H1 (cell line): ENCODE measurements at regions not wholly inside any gene's neighbourhood (a gene's known extent, or its start where the extent isn't known, plus 50 kb on each side); places are given as distances from the start of the nearest gene placed in this dataset.

Source experiments
- CTCF ChIA-PET: fragments of 300-600 bp; sonication (Branson Sonifier 250); formaldehyde crosslinking; loops from one replicate; lab custom pipeline; 2021; ENCODE audit not compliant: partially characterized antibody; lab: Charles Lee
- POLR2A ChIA-PET: fragments of 300-600 bp; sonication (Branson Sonifier 250); formaldehyde crosslinking; loops from one replicate; lab custom pipeline; 2021; ENCODE audit warnings: inconsistent platforms; ENCODE audit not compliant: partially characterized antibody; lab: Charles Lee
- DNase-seq, 2 experiments: peaks; one replicate each; pipeline versions ENCODE4 v3.0.0 to v3.0.0-alpha.2; 2010 to 2022; ENCODE audit warnings: low spot score in 2 of 2, low read depth in 1 of 2, mixed read lengths in 1 of 2
- FAIRE-seq: peaks from 2 replicates; lab custom pipeline; 2011; peaks lifted over from hg19 to GRCh38; lab: Jason Lieb, UNC
- H2AFZ ChIP-seq: 2 replicates; pipeline ENCODE4 v1.8.1; 2012; ENCODE audit warnings: low read length, inconsistent platforms
- H2AK5ac ChIP-seq: 2 replicates; pipeline ENCODE4 v1.6.1; 2013; ENCODE audit warnings: low read depth, low read length
- H2BK120ac ChIP-seq: replicated peaks from 2 replicates; pipeline ENCODE3; 2013; ENCODE audit warnings: low read depth, low read length, inconsistent platforms
- H2BK12ac ChIP-seq: 2 replicates; pipeline ENCODE4 v1.6.1; 2013; ENCODE audit warnings: low read depth, low read length
- H2BK15ac ChIP-seq: 2 replicates; pipeline ENCODE4 v1.6.1; 2013; ENCODE audit warnings: low read length
- H2BK20ac ChIP-seq: 2 replicates; pipeline ENCODE4 v1.6.1; 2013; ENCODE audit warnings: low read length
- H2BK5ac ChIP-seq: 2 replicates; pipeline ENCODE4 v1.6.1; 2013; ENCODE audit warnings: low read depth, low read length
- H3K14ac ChIP-seq: 2 replicates; pipeline ENCODE4 v1.6.1; 2013; ENCODE audit warnings: inconsistent platforms; ENCODE audit not compliant: insufficient read length
- H3K18ac ChIP-seq: 2 replicates; pipeline ENCODE4 v1.6.1; 2013; ENCODE audit warnings: low read length; ENCODE audit errors: extremely low read depth
- H3K23ac ChIP-seq: 2 replicates; pipeline ENCODE4 v1.6.1; 2013; ENCODE audit warnings: inconsistent platforms; ENCODE audit not compliant: insufficient read length
- H3K23me2 ChIP-seq: 2 replicates; pipeline ENCODE4 v1.6.1; 2013; ENCODE audit warnings: low read depth, low read length
- H3K27ac ChIP-seq: 2 replicates; pipeline ENCODE4 v1.6.1; 2011; ENCODE audit warnings: low read depth, low read length, inconsistent platforms
- H3K27me3 ChIP-seq, 4 experiments: replicated peaks in 1 of 4; 1 replicate in 1 of 4; 2 replicates in 3 of 4; pipeline versions ENCODE4 v1.6.1 to v1.8.1; 2011 to 2013; ENCODE audit warnings: low read length in 3 of 4, mild to moderate bottlenecking in 3 of 4, inconsistent platforms in 2 of 4, mixed read lengths in 2 of 4, moderate library complexity in 1 of 4; ENCODE audit not compliant: control insufficient read depth in 3 of 4, insufficient read depth in 3 of 4; ENCODE audit errors: extremely low read depth in 1 of 4
- H3K36me3 ChIP-seq, 4 experiments: 2 replicates each; pipeline versions ENCODE4 v1.6.1 to v1.8.1; 2011 to 2013; ENCODE audit warnings: mild to moderate bottlenecking in 4 of 4, low read length in 3 of 4, moderate library complexity in 2 of 4, control low read depth in 1 of 4, inconsistent platforms in 1 of 4; ENCODE audit not compliant: insufficient read depth in 4 of 4, control insufficient read depth in 2 of 4
- H3K4ac ChIP-seq: replicated peaks from 2 replicates; pipeline ENCODE3; 2013; ENCODE audit warnings: low read length, low read depth, mixed read lengths, inconsistent platforms; ENCODE audit not compliant: insufficient read length
- H3K4me1 ChIP-seq, 4 experiments: replicated peaks in 1 of 4; 1 replicate in 1 of 4; 2 replicates in 3 of 4; pipeline versions ENCODE4 v1.6.1 to v1.8.1; 2011 to 2013; ENCODE audit warnings: low read length in 3 of 4, inconsistent platforms in 2 of 4, mixed read lengths in 1 of 4; ENCODE audit not compliant: insufficient read depth in 4 of 4, control insufficient read depth in 3 of 4
- H3K4me2 ChIP-seq, 2 experiments: 2 replicates each; pipeline versions ENCODE4 v1.6.1 to v1.8.1; 2011 to 2013; ENCODE audit warnings: low read depth in 2 of 2, low read length in 2 of 2, control low read depth in 1 of 2, inconsistent platforms in 1 of 2, mild to moderate bottlenecking in 1 of 2; ENCODE audit not compliant: insufficient read depth in 1 of 2
- H3K4me3 ChIP-seq, 4 experiments: fragments of 200-600, 300-600 bp in 1 of 4; sonication (generic), shearing (Covaris generic), sonication (Bioruptor Twin) in 1 of 4; 2 replicates each; pipeline versions ENCODE4 v1.5.1 to v1.8.1; 2011 to 2016; ENCODE audit warnings: low read length in 4 of 4, low read depth in 3 of 4, control low read depth in 2 of 4, inconsistent platforms in 2 of 4, mild to moderate bottlenecking in 2 of 4, mixed read lengths in 1 of 4, moderate library complexity in 1 of 4; ENCODE audit not compliant: insufficient read depth in 2 of 4; ENCODE audit errors: extremely low read depth in 1 of 4
- H3K56ac ChIP-seq: replicated peaks from 2 replicates; pipeline ENCODE3; 2013; ENCODE audit warnings: low read depth, mild to moderate bottlenecking, mixed read lengths, low read length, inconsistent platforms; ENCODE audit not compliant: insufficient read length
- H3K79me1 ChIP-seq: 2 replicates; pipeline ENCODE4 v1.6.1; 2013; ENCODE audit warnings: low read depth, low read length, control low read depth
- H3K79me2 ChIP-seq, 2 experiments: 2 replicates each; pipeline versions ENCODE4 v1.6.1 to v1.8.1; 2012 to 2013; ENCODE audit warnings: low read length in 2 of 2, mild to moderate bottlenecking in 2 of 2, inconsistent platforms in 1 of 2; ENCODE audit not compliant: insufficient read depth in 2 of 2, control insufficient read depth in 1 of 2
- H3K9ac ChIP-seq, 4 experiments: replicated peaks in 1 of 4; 1 replicate in 1 of 4; 2 replicates in 3 of 4; pipeline versions ENCODE4 v1.6.1 to v1.8.1; 2011 to 2013; ENCODE audit warnings: low read depth in 3 of 4, low read length in 3 of 4, control low read depth in 2 of 4, mild to moderate bottlenecking in 2 of 4, moderate library complexity in 2 of 4, inconsistent platforms in 1 of 4; ENCODE audit errors: extremely low read depth in 1 of 4
- H3K9me3 ChIP-seq, 2 experiments: 2 replicates each; pipeline versions ENCODE4 v1.6.1 to v1.8.1; 2012 to 2013; ENCODE audit warnings: mild to moderate bottlenecking in 2 of 2, moderate library complexity in 2 of 2, control low read depth in 1 of 2, inconsistent platforms in 1 of 2, low read depth in 1 of 2, low read length in 1 of 2, mixed read lengths in 1 of 2; ENCODE audit not compliant: insufficient read depth in 2 of 2
- H4K20me1 ChIP-seq, 2 experiments: replicated peaks in 1 of 2; 2 replicates each; pipeline versions ENCODE3 to v1.8.1; 2011 to 2013; ENCODE audit warnings: inconsistent platforms in 2 of 2, low read length in 2 of 2, mild to moderate bottlenecking in 1 of 2; ENCODE audit not compliant: insufficient read depth in 2 of 2, control insufficient read depth in 1 of 2
- H4K5ac ChIP-seq: 2 replicates; pipeline ENCODE4 v1.6.1; 2013; ENCODE audit warnings: low read length, low read depth, mixed read lengths, inconsistent platforms; ENCODE audit not compliant: insufficient read length
- H4K8ac ChIP-seq: 2 replicates; pipeline ENCODE4 v1.8.0; 2013; ENCODE audit warnings: mild to moderate bottlenecking, moderate library complexity, low read length, inconsistent platforms; ENCODE audit not compliant: insufficient read depth; ENCODE audit errors: extremely low read depth
- H4K91ac ChIP-seq: replicated peaks from 2 replicates; pipeline ENCODE3; 2013; ENCODE audit warnings: low read length, mixed read lengths, inconsistent platforms; ENCODE audit not compliant: insufficient read length
- CBX5 ChIP-seq: fragments of 300-800, 300-1000 bp; sonication (generic); IDR thresholded peaks from 2 replicates; pipeline ENCODE4 v1.7.1; 2016; ENCODE audit warnings: antibody characterized with exemption, low read length, low read depth
- CHD1 ChIP-seq: IDR thresholded peaks from 2 replicates; pipeline ENCODE4 v1.6.1; 2012; ENCODE audit warnings: low read depth, low read length, improper control_type of control experiment
- CREB1 ChIP-seq: IDR thresholded peaks from 2 replicates; pipeline ENCODE4 v1.6.1; 2012; ENCODE audit warnings: inconsistent platforms
- JUND ChIP-seq: IDR thresholded peaks from 2 replicates; pipeline ENCODE4 v1.6.1; 2011; ENCODE audit warnings: mild to moderate bottlenecking, improper control_type of control experiment, low read length
- POLR2A ChIP-seq, 2 experiments: IDR thresholded peaks; 1 replicate in 1 of 2; 2 replicates in 1 of 2; pipeline ENCODE4 v1.6.1; 2011; ENCODE audit warnings: low read depth in 2 of 2, low read length in 2 of 2, mild to moderate bottlenecking in 2 of 2; ENCODE audit errors: control extremely low read depth in 1 of 2
- RNF2 ChIP-seq: fragments of 200-900, 300-1000 bp; sonication (generic); IDR thresholded peaks from 2 replicates; pipeline ENCODE4 v1.7.1; 2016; ENCODE audit warnings: borderline replicate concordance, low read depth, mild to moderate bottlenecking, antibody characterized with exemption, low read length; ENCODE audit not compliant: poor library complexity, severe bottlenecking; ENCODE audit errors: missing control alignments
- SAP30 ChIP-seq: fragments of 300-600 bp; sonication (generic); IDR thresholded peaks from 2 replicates; pipeline ENCODE4 v1.7.1; 2012; ENCODE audit warnings: low read length, moderate library complexity, mild to moderate bottlenecking, inconsistent platforms; ENCODE audit not compliant: insufficient read depth, insufficient replicate concordance
- TCF12 ChIP-seq: IDR thresholded peaks from 2 replicates; pipeline ENCODE4 v1.6.1; 2011; ENCODE audit warnings: low read depth, mild to moderate bottlenecking, low read length
- WGBS, 2 experiments: shearing (Covaris generic) in 1 of 2; methylation state at CpG; one replicate each; pipeline versions ENCODE4 v1.1.6 to v1.1.7; 2013 to 2015; ENCODE audit warnings: low lambda C conversion rate in 2 of 2, mixed read lengths in 2 of 2, inconsistent platforms in 1 of 2, low coverage in 1 of 2, missing lambda C conversion rate in 1 of 2; ENCODE audit not compliant: insufficient replicate concordance in 2 of 2, insufficient coverage in 1 of 2, insufficient read length in 1 of 2; ENCODE audit errors: extremely low coverage in 1 of 2, missing lambda C conversion rate in 1 of 2; 5-methylcytosine and 5-hydroxymethylcytosine counted together
- TF ChIP-seq, protein P1 (sequence below), 3 experiments: IDR thresholded peaks; 1 replicate in 2 of 3; 2 replicates in 1 of 3; pipeline versions ENCODE4 v1.5.1 to v1.6.1; 2011; ENCODE audit warnings: low read length in 3 of 3, mild to moderate bottlenecking in 3 of 3, inconsistent platforms in 2 of 3, low read depth in 1 of 3, moderate library complexity in 1 of 3; ENCODE audit not compliant: insufficient read depth in 1 of 3; ENCODE audit errors: control extremely low read depth in 1 of 3

DNA sequence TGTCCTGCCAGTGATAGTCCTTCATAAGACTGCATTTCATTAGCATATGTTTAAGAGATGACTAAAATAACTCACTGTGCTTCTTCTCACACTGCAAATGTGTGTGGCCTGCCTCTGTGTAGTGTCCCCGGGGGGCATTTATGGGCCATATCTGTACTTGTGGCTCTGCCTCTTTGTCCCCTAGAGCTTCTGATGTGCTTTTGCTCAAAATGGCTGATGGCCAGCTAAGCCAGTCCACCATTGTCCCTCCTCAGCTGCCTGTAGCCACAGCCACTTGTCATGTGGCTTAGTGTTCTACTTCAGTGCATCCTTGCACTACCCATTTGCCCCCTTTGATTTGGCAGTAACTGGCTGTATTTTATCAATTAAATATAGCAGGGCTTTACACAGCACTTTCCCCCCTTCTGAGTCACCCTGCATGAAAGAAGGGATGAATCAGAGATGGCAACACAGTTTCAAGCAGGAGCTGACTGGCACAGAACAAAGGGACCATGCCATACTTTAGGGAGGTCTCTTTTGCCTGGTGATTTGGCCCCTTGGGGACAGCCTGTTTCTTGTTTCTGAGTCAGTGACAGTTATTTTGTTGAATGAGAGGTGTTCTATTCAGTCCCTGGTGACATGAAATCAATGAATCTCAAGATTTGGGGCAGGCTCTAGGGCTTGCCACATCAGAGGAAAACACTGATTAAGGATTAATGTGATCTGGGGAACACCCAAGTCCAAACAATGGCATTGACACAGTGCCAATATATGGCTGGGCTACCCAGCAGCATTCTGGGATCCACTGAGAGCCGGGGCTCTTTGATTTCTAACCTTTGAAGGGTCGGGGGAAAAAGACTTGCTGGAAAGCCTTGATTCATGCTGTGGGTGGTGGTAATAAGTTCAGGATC, 245.5 kb downstream of the SMARCA2 start:
- no peak overlapping the region; the same call in 1 of the 2 replicates for H2BK5ac ChIP-seq
- no peaks in the 10 kb centered on the region for H3K79me2 ChIP-seq
- no peak overlapping the region for H3K14ac ChIP-seq
- no peaks in the 10 kb centered on the region for H3K36me3 ChIP-seq
- H3K4me2 ChIP-seq, result no peak overlapping the region
- DNase-seq, result no peak
- peak overlapping the region; percentile 72; the same call in 1 of the 2 replicates for H2BK20ac ChIP-seq
- no peak overlapping the region for H3K27ac ChIP-seq
- POLR2A ChIA-PET, result no interaction called here
- 0 out of 2 replicates have a peak overlapping the region, but pooled peaks have one; percentile 29 for H2BK15ac ChIP-seq
- WGBS, 2 experiments, result 97% methylated on average over 3 of the region's 3 CpGs; no CpG with 5 or more reads in 1 of the 2 experiments
- CTCF ChIA-PET, result interaction anchor here (0.6 to 3.0 kb wide), 3 partner anchors 13 to 311 kb away, joined by 3 to 15 read pairs (median 6); no protein-coding TSS in a partner anchor
- H3K56ac ChIP-seq, result no peak overlapping the region
- H2AFZ ChIP-seq, result no peak overlapping the region
- no peak overlapping the region for H3K23ac ChIP-seq
- H4K91ac ChIP-seq, result no peak overlapping the region
- peaks cover 0 to 2% (median 0%) of the 10 kb centered on the region in 4 experiments; a peak in 1 of 7 replicates for H3K4me1 ChIP-seq
- no peak overlapping the region for H3K18ac ChIP-seq
- no peak for FAIRE-seq
- peak overlapping the region; percentile 15 for H2BK120ac ChIP-seq
- H3K4ac ChIP-seq, result no peak overlapping the region
- peak overlapping the region; percentile 40 for H2BK12ac ChIP-seq
- no peak overlapping the region for H4K8ac ChIP-seq
- H3K23me2 ChIP-seq, result no peaks in the 10 kb centered on the region
- no peak overlapping the region for H2AK5ac ChIP-seq
- no peaks in the 10 kb centered on the region; a peak in 1 of 7 replicates for H3K27me3 ChIP-seq
- H4K20me1 ChIP-seq, result no peaks in the 10 kb centered on the region
- no peak overlapping the region for H3K9ac ChIP-seq
- H3K9me3 ChIP-seq, result peaks cover 0 to 7% of the 10 kb centered on the region in 2 experiments; a peak in 1 of 4 replicates
- H3K79me1 ChIP-seq, result no peaks in the 10 kb centered on the region
- H3K4me3 ChIP-seq, result no peak overlapping the region
- no peak overlapping the region for H4K5ac ChIP-seq
- TF ChIP-seq CBX5 (no peak), SAP30 (no peak), CHD1 (no peak), JUND (no peak), TCF12 (no peak), CREB1 (no peak), RNF2 (no peak), POLR2A (IDR thresholded peaks at IDR 0.05; ENCODE audit: control extremely low read depth in 1 of 2, low read depth in 2 of 2, low read length in 2 of 2) (no peak)
- TF ChIP-seq, protein P1, sequence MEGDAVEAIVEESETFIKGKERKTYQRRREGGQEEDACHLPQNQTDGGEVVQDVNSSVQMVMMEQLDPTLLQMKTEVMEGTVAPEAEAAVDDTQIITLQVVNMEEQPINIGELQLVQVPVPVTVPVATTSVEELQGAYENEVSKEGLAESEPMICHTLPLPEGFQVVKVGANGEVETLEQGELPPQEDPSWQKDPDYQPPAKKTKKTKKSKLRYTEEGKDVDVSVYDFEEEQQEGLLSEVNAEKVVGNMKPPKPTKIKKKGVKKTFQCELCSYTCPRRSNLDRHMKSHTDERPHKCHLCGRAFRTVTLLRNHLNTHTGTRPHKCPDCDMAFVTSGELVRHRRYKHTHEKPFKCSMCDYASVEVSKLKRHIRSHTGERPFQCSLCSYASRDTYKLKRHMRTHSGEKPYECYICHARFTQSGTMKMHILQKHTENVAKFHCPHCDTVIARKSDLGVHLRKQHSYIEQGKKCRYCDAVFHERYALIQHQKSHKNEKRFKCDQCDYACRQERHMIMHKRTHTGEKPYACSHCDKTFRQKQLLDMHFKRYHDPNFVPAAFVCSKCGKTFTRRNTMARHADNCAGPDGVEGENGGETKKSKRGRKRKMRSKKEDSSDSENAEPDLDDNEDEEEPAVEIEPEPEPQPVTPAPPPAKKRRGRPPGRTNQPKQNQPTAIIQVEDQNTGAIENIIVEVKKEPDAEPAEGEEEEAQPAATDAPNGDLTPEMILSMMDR (IDR thresholded peaks at IDR 0.05; ENCODE audit: control extremely low read depth in 1 of 3, insufficient read depth in 1 of 3, low read depth in 1 of 3, low read length in 3 of 3), result no peak
